IMR-90 (cell line): ENCODE measurements at regions not wholly inside any gene's neighbourhood (a gene's known extent, or its start where the extent isn't known, plus 50 kb on each side); places are given as distances from the start of the nearest gene placed in this dataset.

Experiments used
- ATAC-seq: fragments of 200-7000 bp; cut with Tn5 transposase; 2 replicates; pipeline ENCODE4 v1.9.1; 2020; ENCODE audit warnings: low read depth, mild to moderate bottlenecking, moderate library complexity
- BruUV-seq: library from RNA; stranded (reverse); fragments of 400-500 nt; replicated peaks from 2 replicates; lab custom pipeline; 2021; lab: Mats Ljungman, UMichigan
- CTCF ChIA-PET: fragments of 300-600 bp; formaldehyde crosslinking; extraction: SDS; loops from one replicate; lab custom pipeline; 2021; ENCODE audit warnings: antibody characterized with exemption; lab: Yijun Ruan, JAX
- POLR2A ChIA-PET: fragments of 300-600 bp; sonication (Branson Sonifier 250); formaldehyde crosslinking; loops from one replicate; lab custom pipeline; 2022; ENCODE audit warnings: antibody characterized with exemption; ENCODE audit not compliant: unreplicated experiment; lab: Charles Lee
- DNase-seq: peaks from one replicate; pipeline ENCODE4 v3.0.0; 2013
- H2AFZ ChIP-seq: replicated peaks from 2 replicates; pipeline ENCODE3; 2013; ENCODE audit warnings: low read length, mild to moderate bottlenecking; ENCODE audit not compliant: poor library complexity
- H2AK5ac ChIP-seq: 2 replicates; pipeline ENCODE4 v1.6.1; 2013; ENCODE audit warnings: low read depth, low read length, inconsistent platforms
- H2AK9ac ChIP-seq: replicated peaks from 2 replicates; pipeline ENCODE3; 2013; ENCODE audit warnings: mild to moderate bottlenecking, low read depth, low read length, moderate library complexity; ENCODE audit not compliant: poor library complexity
- H2BK120ac ChIP-seq: 2 replicates; pipeline ENCODE4 v1.6.1; 2013; ENCODE audit warnings: low read depth, low read length, inconsistent platforms
- H2BK15ac ChIP-seq: 3 replicates; pipeline ENCODE4 v1.6.1; 2013; ENCODE audit warnings: low read depth, low read length, inconsistent platforms
- H2BK20ac ChIP-seq: 2 replicates; pipeline ENCODE4 v1.6.1; 2013; ENCODE audit warnings: low read depth, mild to moderate bottlenecking, inconsistent platforms, low read length, moderate library complexity
- H2BK5ac ChIP-seq: 2 replicates; pipeline ENCODE4 v1.6.1; 2013; ENCODE audit warnings: mild to moderate bottlenecking, low read depth, low read length, inconsistent platforms; ENCODE audit not compliant: poor library complexity, severe bottlenecking
- H3K14ac ChIP-seq: replicated peaks from 2 replicates; pipeline ENCODE4 v1.6.1; 2013; ENCODE audit warnings: low read depth, low read length, inconsistent platforms
- H3K18ac ChIP-seq: 2 replicates; pipeline ENCODE4 v1.6.1; 2013; ENCODE audit warnings: low read depth, low read length, control low read depth
- H3K23ac ChIP-seq: 2 replicates; pipeline ENCODE4 v1.6.1; 2013; ENCODE audit warnings: low read depth, low read length, inconsistent platforms
- H3K27ac ChIP-seq: 2 replicates; pipeline ENCODE4 v1.5.1; 2013; ENCODE audit warnings: mild to moderate bottlenecking, control low read depth, low read length; ENCODE audit not compliant: insufficient read depth
- H3K27me3 ChIP-seq: 2 replicates; pipeline ENCODE4 v1.6.1; 2013; ENCODE audit warnings: low read length; ENCODE audit not compliant: control insufficient read depth, insufficient read depth
- H3K36me3 ChIP-seq: 2 replicates; pipeline ENCODE4 v1.6.1; 2013; ENCODE audit warnings: low read length, mixed read lengths; ENCODE audit not compliant: control insufficient read depth, insufficient read depth
- H3K4ac ChIP-seq: 2 replicates; pipeline ENCODE4 v1.6.1; 2013; ENCODE audit warnings: low read depth, low read length, inconsistent platforms
- H3K4me1 ChIP-seq: 2 replicates; pipeline ENCODE4 v1.6.1; 2013; ENCODE audit warnings: low read length, mixed read lengths; ENCODE audit not compliant: control insufficient read depth, insufficient read depth
- H3K4me2 ChIP-seq: 2 replicates; pipeline ENCODE4 v1.6.1; 2013; ENCODE audit warnings: low read depth, mild to moderate bottlenecking, control low read depth, low read length, moderate library complexity
- H3K4me3 ChIP-seq: 2 replicates; pipeline ENCODE4 v1.5.1; 2013; ENCODE audit warnings: low read depth, mild to moderate bottlenecking, control low read depth, low read length, moderate library complexity; ENCODE audit not compliant: insufficient read depth
- H3K56ac ChIP-seq: 2 replicates; pipeline ENCODE4 v1.6.1; 2013; ENCODE audit warnings: low read length, inconsistent platforms; ENCODE audit not compliant: insufficient read depth; ENCODE audit errors: extremely low read depth
- H3K79me1 ChIP-seq, 2 experiments: 2 replicates each; pipeline ENCODE4 v1.6.1; 2013; ENCODE audit warnings: low read length in 2 of 2, inconsistent platforms in 1 of 2, low read depth in 1 of 2
- H3K9ac ChIP-seq: 2 replicates; pipeline ENCODE4 v1.6.1; 2013; ENCODE audit warnings: low read depth, low read length, control low read depth
- H3K9me1 ChIP-seq: 2 replicates; pipeline ENCODE4 v1.6.1; 2013; ENCODE audit warnings: low read length, inconsistent platforms; ENCODE audit not compliant: insufficient read depth
- H3K9me3 ChIP-seq: 2 replicates; pipeline ENCODE4 v1.6.1; 2013; ENCODE audit warnings: low read length; ENCODE audit not compliant: control insufficient read depth, insufficient read depth
- H4K20me1 ChIP-seq: 2 replicates; pipeline ENCODE4 v1.6.1; 2013; ENCODE audit warnings: low read length, inconsistent platforms; ENCODE audit not compliant: insufficient read depth
- H4K5ac ChIP-seq: 2 replicates; pipeline ENCODE4 v1.6.1; 2013; ENCODE audit warnings: mild to moderate bottlenecking, low read depth, low read length, control low read depth
- H4K8ac ChIP-seq, 2 experiments: 2 replicates each; pipeline ENCODE4 v1.6.1; 2013; ENCODE audit warnings: low read depth in 2 of 2, low read length in 2 of 2, control low read depth in 1 of 2, inconsistent platforms in 1 of 2
- H4K91ac ChIP-seq: 2 replicates; pipeline ENCODE4 v1.6.1; 2013; ENCODE audit warnings: low read depth, low read length, inconsistent platforms; ENCODE audit not compliant: insufficient read depth
- BHLHE40 ChIP-seq: fragments of 150-350 bp; IDR thresholded peaks from 2 replicates; pipeline ENCODE4 v1.6.1; 2016; ENCODE audit warnings: mild to moderate bottlenecking, low read depth, low read length
- CHD1 ChIP-seq: IDR thresholded peaks from 2 replicates; pipeline ENCODE4 v1.6.1; 2012; ENCODE audit warnings: low read depth, low read length, improper control_type of control experiment
- FOS ChIP-seq: fragments of 150-350 bp; IDR thresholded peaks from 2 replicates; pipeline ENCODE4 v1.6.1; 2016; ENCODE audit warnings: low read depth, low read length
- MXI1 ChIP-seq: IDR thresholded peaks from 2 replicates; pipeline ENCODE4 v1.6.1; 2012; ENCODE audit warnings: low read depth, mild to moderate bottlenecking, low read length, moderate library complexity, borderline replicate concordance
- NFE2L2 ChIP-seq: fragments of 150-350 bp; IDR thresholded peaks from 2 replicates; pipeline ENCODE4 v1.6.1; 2016; ENCODE audit warnings: low read depth, mild to moderate bottlenecking, low read length
- POLR2A ChIP-seq: IDR thresholded peaks from 2 replicates; pipeline ENCODE4 v1.6.1; 2012; ENCODE audit warnings: mild to moderate bottlenecking, low read depth, low read length
- RAD21 ChIP-seq: IDR thresholded peaks from 2 replicates; pipeline ENCODE4 v1.6.1; 2012; ENCODE audit warnings: low read length, improper control_type of control experiment
- RFX5 ChIP-seq: IDR thresholded peaks from 2 replicates; pipeline ENCODE4 v1.8.0; 2012; ENCODE audit warnings: low read depth, mild to moderate bottlenecking, low read length, moderate library complexity
- SMC3 ChIP-seq: fragments of 150-350 bp; IDR thresholded peaks from 2 replicates; pipeline ENCODE4 v1.6.1; 2016; ENCODE audit warnings: low read depth, mild to moderate bottlenecking, antibody characterized with exemption, low read length, moderate library complexity
- WGBS, 2 experiments: methylation state at CpG; one replicate each; pipeline versions ENCODE4 v1.1.5 to v1.1.7; 2013; ENCODE audit warnings: missing lambda C conversion rate in 2 of 2; ENCODE audit not compliant: insufficient read length in 1 of 2; ENCODE audit errors: extremely low coverage in 2 of 2; 5-methylcytosine and 5-hydroxymethylcytosine counted together
- dilution Hi-C: fragments of 300-500 bp; cut with HindIII; formaldehyde crosslinking; loops from one replicate; pipeline ENCODE4 v1.14.3; 2018; ENCODE audit warnings: low sequenced_read_pairs; ENCODE audit not compliant: unreplicated experiment
- in situ Hi-C: fragments of 300-500 bp; cut with MboI; formaldehyde crosslinking; loops from 3 replicates; pipeline ENCODE4 v1.14.3; 2019; ENCODE audit warnings: low sequenced_read_pairs, inconsistent platforms, mixed read lengths
- intact Hi-C: fragments of 100-400 bp; cut with micrococcal nuclease; formaldehyde crosslinking; loops from 2 replicates; pipeline ENCODE4 v1.10.0; 2022

DNA sequence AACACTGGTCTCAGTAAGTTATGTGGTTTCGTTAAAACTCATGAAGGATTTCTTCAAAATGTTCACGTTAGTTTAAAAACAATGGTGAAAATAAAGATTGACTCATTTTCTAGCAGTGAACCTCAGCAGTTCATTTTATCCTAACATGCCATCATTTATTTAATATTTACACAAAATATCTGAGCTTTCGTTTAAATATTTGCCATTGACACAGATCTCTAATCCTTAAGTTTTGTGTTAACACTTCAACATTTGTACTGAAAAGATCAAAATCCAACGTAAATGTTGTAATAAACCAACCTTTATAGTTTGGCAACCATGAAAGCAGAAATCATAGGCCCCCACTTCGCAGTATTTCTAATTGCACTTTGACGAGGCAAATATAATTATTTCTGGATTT lies 1129.5 kb downstream of the PLA2G4A start:
- ATAC-seq (no peak), DNase-seq (no peak)
- no peak overlapping the region for H3K4me3 ChIP-seq
- H2BK20ac ChIP-seq = no peak overlapping the region
- CTCF ChIA-PET = no interaction called here
- H3K27me3 ChIP-seq = no peaks in the 10 kb centered on the region
- no peak overlapping the region for H3K9ac ChIP-seq
- H4K8ac ChIP-seq = no peak overlapping the region
- no peak overlapping the region for H2BK15ac ChIP-seq
- H3K56ac ChIP-seq = no peak overlapping the region
- no peaks in the 10 kb centered on the region for H3K9me3 ChIP-seq
- H3K23ac ChIP-seq = no peak overlapping the region
- TF ChIP-seq FOS = no peak
- TF ChIP-seq SMC3 = no peak
- no peak for TF ChIP-seq MXI1
- TF ChIP-seq POLR2A = no peak
- TF ChIP-seq CHD1 = no peak
- no peak for TF ChIP-seq RAD21
- TF ChIP-seq BHLHE40 = no peak
- TF ChIP-seq RFX5 = no peak
- no peak for TF ChIP-seq NFE2L2
- no peak overlapping the region for H2BK5ac ChIP-seq
- no peaks in the 10 kb centered on the region for H4K20me1 ChIP-seq
- 83% methylated on average over 1 of the region's 6 CpGs; no CpG with 5 or more reads in 1 of the 2 experiments for WGBS, 2 experiments
- no peak overlapping the region for H3K14ac ChIP-seq
- H3K9me1 ChIP-seq = no peaks in the 10 kb centered on the region
- H2AFZ ChIP-seq = no peak overlapping the region
- in situ Hi-C loops (no loop called here), dilution Hi-C loops (no loop called here), intact Hi-C loops (no loop called here)
- H3K18ac ChIP-seq = no peak overlapping the region
- no peak overlapping the region for H2AK9ac ChIP-seq
- H2AK5ac ChIP-seq = no peak overlapping the region
- no peak overlapping the region for H3K4me2 ChIP-seq
- H4K5ac ChIP-seq = no peak overlapping the region
- H3K79me1 ChIP-seq = no peaks in the 10 kb centered on the region
- POLR2A ChIA-PET = no interaction called here
- no peaks in the 10 kb centered on the region for H3K36me3 ChIP-seq
- H4K91ac ChIP-seq = no peak overlapping the region
- H2BK120ac ChIP-seq = no peak overlapping the region
- H3K4ac ChIP-seq = no peak overlapping the region
- H3K27ac ChIP-seq = no peak overlapping the region
- no peaks in the 10 kb centered on the region for H3K4me1 ChIP-seq
- BruUV-seq = no TSS peak
